SK-N-SH (cell line): ENCODE measurements at regions not wholly inside any gene's neighbourhood (a gene's known extent, or its start where the extent isn't known, plus 50 kb on each side); places are given as distances from the start of the nearest gene placed in this dataset.

Experiments
- CTCF ChIA-PET: fragments of 300-600, 350-600 bp; formaldehyde crosslinking; extraction: SDS; loops from one replicate; lab custom pipeline; 2021; lab: Yijun Ruan, JAX
- POLR2A ChIA-PET: fragments of 350-600 bp; sonication (Branson Sonifier 250); formaldehyde crosslinking; extraction: SDS; loops from one replicate; lab custom pipeline; 2020; ENCODE audit warnings: antibody characterized with exemption, inconsistent platforms; lab: Yijun Ruan, JAX
- DNase-seq: peaks from one replicate; pipeline ENCODE4 v3.0.0; 2012
- H2AFZ ChIP-seq: fragments of 200-600 bp; sonication (generic); 2 replicates; pipeline ENCODE4 v1.8.1; 2016; ENCODE audit warnings: antibody characterized with exemption, mild to moderate bottlenecking, low read depth
- H3F3A ChIP-seq: fragments of 200-600 bp; sonication (generic); replicated peaks from 2 replicates; pipeline ENCODE3; 2016; ENCODE audit warnings: antibody characterized with exemption, mild to moderate bottlenecking; ENCODE audit not compliant: insufficient read depth
- H3K27ac ChIP-seq, 2 experiments: fragments of 200-500 bp in 1 of 2; fragments of 200-600 bp in 1 of 2; sonication (Bioruptor generic) in 1 of 2; sonication (generic), shearing (Covaris generic) in 1 of 2; 2 replicates each; pipeline versions ENCODE4 v1.5.1 to v1.6.1; 2014 to 2016; ENCODE audit warnings: low read depth in 2 of 2, inconsistent platforms in 1 of 2, low read length in 1 of 2, mild to moderate bottlenecking in 1 of 2, mixed read lengths in 1 of 2
- H3K27me3 ChIP-seq: fragments of 200-600 bp; sonication (generic), shearing (Covaris generic); 2 replicates; pipeline ENCODE4 v1.6.1; 2016; ENCODE audit warnings: mixed run types; ENCODE audit not compliant: insufficient read depth
- H3K36me3 ChIP-seq, 2 experiments: fragments of 200-500 bp in 1 of 2; fragments of 200-600 bp in 1 of 2; sonication (Bioruptor generic) in 1 of 2; sonication (generic) in 1 of 2; replicated peaks in 1 of 2; 2 replicates each; pipeline versions ENCODE3 to v1.5.1; 2014 to 2016; ENCODE audit warnings: low read length in 1 of 2, mild to moderate bottlenecking in 1 of 2; ENCODE audit not compliant: insufficient read depth in 2 of 2, control insufficient read depth in 1 of 2
- H3K4me1 ChIP-seq, 2 experiments: fragments of 200-500 bp in 1 of 2; fragments of 200-600 bp in 1 of 2; sonication (Bioruptor generic) in 1 of 2; sonication (generic), shearing (Covaris generic) in 1 of 2; 2 replicates each; pipeline versions ENCODE4 v1.5.1 to v1.6.1; 2014 to 2016; ENCODE audit warnings: low read depth in 1 of 2, low read length in 1 of 2, mixed run types in 1 of 2; ENCODE audit not compliant: insufficient read depth in 2 of 2, control insufficient read depth in 1 of 2
- H3K4me2 ChIP-seq: fragments of 200-600 bp; sonication (generic), shearing (Covaris generic); 2 replicates; pipeline ENCODE4 v1.6.1; 2017; ENCODE audit warnings: mixed run types
- H3K4me3 ChIP-seq, 2 experiments: fragments of 200-500 bp in 1 of 2; fragments of 200-600 bp in 1 of 2; sonication (Bioruptor generic) in 1 of 2; sonication (generic), shearing (Covaris generic) in 1 of 2; 2 replicates each; pipeline versions ENCODE4 v1.5.1 to v1.8.1; 2014 to 2016; ENCODE audit warnings: low read depth in 2 of 2, inconsistent platforms in 1 of 2, low read length in 1 of 2, mild to moderate bottlenecking in 1 of 2, mixed read lengths in 1 of 2, moderate library complexity in 1 of 2
- H3K79me2 ChIP-seq: fragments of 200-600 bp; sonication (generic); 2 replicates; pipeline ENCODE4 v1.8.1; 2017; ENCODE audit warnings: mild to moderate bottlenecking; ENCODE audit not compliant: insufficient read depth
- H3K9ac ChIP-seq: fragments of 200-600 bp; sonication (generic); 2 replicates; pipeline ENCODE4 v1.6.1; 2017; ENCODE audit warnings: mixed run types
- H3K9me2 ChIP-seq: fragments of 200-600 bp; sonication (generic); 2 replicates; pipeline ENCODE4 v1.6.1; 2017; ENCODE audit warnings: mixed run types
- H3K9me3 ChIP-seq: fragments of 200-600 bp; sonication (generic); 2 replicates; pipeline ENCODE4 v1.6.1; 2017; ENCODE audit warnings: mixed run types, mild to moderate bottlenecking, moderate library complexity
- H4K20me1 ChIP-seq: fragments of 200-600 bp; sonication (generic); 2 replicates; pipeline ENCODE4 v1.6.1; 2017; ENCODE audit warnings: mild to moderate bottlenecking, mixed run types; ENCODE audit not compliant: insufficient read depth
- CHD2 ChIP-seq: fragments of 150-350 bp; IDR thresholded peaks from 2 replicates; pipeline ENCODE4 v1.6.1; 2018; ENCODE audit warnings: low read length; ENCODE audit not compliant: partially characterized antibody
- EP300 ChIP-seq, 2 experiments: IDR thresholded peaks; 2 replicates each; pipeline versions ENCODE4 v1.4.0 to v1.6.1; 2012; ENCODE audit warnings: borderline replicate concordance in 1 of 2, low read depth in 1 of 2, low read length in 1 of 2
- FOXJ3 ChIP-seq: sonication (generic); formaldehyde crosslinking; IDR thresholded peaks from 2 replicates; pipeline ENCODE4 v1.5.1; 2020; ENCODE audit warnings: mild to moderate bottlenecking, missing genetic modification reagents
- GABPA ChIP-seq: IDR thresholded peaks from 2 replicates; pipeline ENCODE4 v1.4.0; 2012; ENCODE audit warnings: low read depth, mild to moderate bottlenecking
- MEF2A ChIP-seq: IDR thresholded peaks from 2 replicates; pipeline ENCODE4 v1.4.0; 2012; ENCODE audit warnings: low read depth, borderline replicate concordance
- MXI1 ChIP-seq: IDR thresholded peaks from 2 replicates; pipeline ENCODE4 v1.6.1; 2012; ENCODE audit warnings: mild to moderate bottlenecking, low read depth, low read length, improper control_type of control experiment
- NFIC ChIP-seq: IDR thresholded peaks from 2 replicates; pipeline ENCODE4 v1.4.0; 2012; ENCODE audit warnings: borderline replicate concordance
- POLR2AphosphoS5 ChIP-seq: IDR thresholded peaks from 2 replicates; pipeline ENCODE4 v1.6.1; 2012; ENCODE audit warnings: low read depth, low read length
- RXRA ChIP-seq: IDR thresholded peaks from 2 replicates; pipeline ENCODE4 v1.4.0; 2012; ENCODE audit warnings: low read depth, mild to moderate bottlenecking, borderline replicate concordance
- SIN3A ChIP-seq: IDR thresholded peaks from 2 replicates; pipeline ENCODE4 v1.6.1; 2012; ENCODE audit warnings: low read depth, mild to moderate bottlenecking, low read length, moderate library complexity, borderline replicate concordance
- SMC3 ChIP-seq: IDR thresholded peaks from 2 replicates; pipeline ENCODE4 v1.6.1; 2012; ENCODE audit warnings: low read depth, low read length, improper control_type of control experiment
- TAF1 ChIP-seq: IDR thresholded peaks from 2 replicates; pipeline ENCODE4 v1.6.1; 2012; ENCODE audit warnings: low read depth, mild to moderate bottlenecking, low read length, moderate library complexity, borderline replicate concordance
- TCF12 ChIP-seq: IDR thresholded peaks from 2 replicates; pipeline ENCODE4 v1.4.0; 2012
- YY1 ChIP-seq: IDR thresholded peaks from 2 replicates; pipeline ENCODE4 v1.4.0; 2012; ENCODE audit warnings: low read depth, mild to moderate bottlenecking
- TF ChIP-seq, protein P1 (sequence below): fragments of 150-350 bp; IDR thresholded peaks from 2 replicates; pipeline ENCODE4 v1.6.1; 2016; ENCODE audit warnings: mild to moderate bottlenecking, low read depth, low read length
- TF ChIP-seq, protein P2 (sequence below): IDR thresholded peaks from 2 replicates; pipeline ENCODE4 v1.4.0; 2012; ENCODE audit warnings: low read depth, borderline replicate concordance
- TF ChIP-seq, protein P3 (sequence below): fragments of 200-600 bp; sonication (generic); IDR thresholded peaks from 2 replicates; pipeline ENCODE4 v1.6.1; 2017; ENCODE audit warnings: antibody characterized with exemption, mild to moderate bottlenecking, moderate library complexity
- TF ChIP-seq, protein P4 (sequence below): IDR thresholded peaks from 2 replicates; pipeline ENCODE4 v1.6.1; 2012; ENCODE audit warnings: mild to moderate bottlenecking, low read depth, low read length, moderate library complexity

DNA sequence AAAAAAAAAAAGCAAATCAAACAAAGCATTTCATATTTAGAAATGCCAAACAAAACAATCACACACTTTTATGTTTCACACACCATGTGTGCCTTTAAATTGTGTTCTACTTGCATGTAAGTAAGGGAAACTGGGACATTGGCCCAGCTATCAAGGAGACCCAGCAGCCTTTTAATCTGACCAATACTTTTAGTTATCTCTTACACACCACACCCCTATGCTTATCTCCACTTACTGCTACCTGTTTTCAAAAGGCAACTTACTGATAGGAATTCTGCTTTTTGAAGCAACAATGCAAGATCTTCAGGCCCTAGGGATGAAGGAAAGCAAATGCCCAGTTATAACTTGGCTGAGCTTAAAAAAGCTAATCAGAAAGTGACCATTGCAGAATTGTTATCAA, 1244.8 kb upstream of the SORCS1 start:
- CTCF ChIA-PET, result no interaction called here
- TF ChIP-seq TCF12 (no peak), MEF2A (no peak), MXI1 (no peak), GABPA (no peak), FOXJ3 (CRISPR knock-in tag) (no peak), SMC3 (no peak), RXRA (no peak), CHD2 (no peak), EP300 (IDR thresholded peaks at IDR 0.05; ENCODE audit: borderline replicate concordance in 1 of 2, low read depth in 1 of 2, low read length in 1 of 2) (no peak), YY1 (no peak), TAF1 (no peak), NFIC (no peak), SIN3A (no peak), POLR2AphosphoS5 (no peak)
- TF ChIP-seq, protein P1, sequence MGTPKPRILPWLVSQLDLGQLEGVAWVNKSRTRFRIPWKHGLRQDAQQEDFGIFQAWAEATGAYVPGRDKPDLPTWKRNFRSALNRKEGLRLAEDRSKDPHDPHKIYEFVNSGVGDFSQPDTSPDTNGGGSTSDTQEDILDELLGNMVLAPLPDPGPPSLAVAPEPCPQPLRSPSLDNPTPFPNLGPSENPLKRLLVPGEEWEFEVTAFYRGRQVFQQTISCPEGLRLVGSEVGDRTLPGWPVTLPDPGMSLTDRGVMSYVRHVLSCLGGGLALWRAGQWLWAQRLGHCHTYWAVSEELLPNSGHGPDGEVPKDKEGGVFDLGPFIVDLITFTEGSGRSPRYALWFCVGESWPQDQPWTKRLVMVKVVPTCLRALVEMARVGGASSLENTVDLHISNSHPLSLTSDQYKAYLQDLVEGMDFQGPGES, result no peak
- TF ChIP-seq, protein P2, sequence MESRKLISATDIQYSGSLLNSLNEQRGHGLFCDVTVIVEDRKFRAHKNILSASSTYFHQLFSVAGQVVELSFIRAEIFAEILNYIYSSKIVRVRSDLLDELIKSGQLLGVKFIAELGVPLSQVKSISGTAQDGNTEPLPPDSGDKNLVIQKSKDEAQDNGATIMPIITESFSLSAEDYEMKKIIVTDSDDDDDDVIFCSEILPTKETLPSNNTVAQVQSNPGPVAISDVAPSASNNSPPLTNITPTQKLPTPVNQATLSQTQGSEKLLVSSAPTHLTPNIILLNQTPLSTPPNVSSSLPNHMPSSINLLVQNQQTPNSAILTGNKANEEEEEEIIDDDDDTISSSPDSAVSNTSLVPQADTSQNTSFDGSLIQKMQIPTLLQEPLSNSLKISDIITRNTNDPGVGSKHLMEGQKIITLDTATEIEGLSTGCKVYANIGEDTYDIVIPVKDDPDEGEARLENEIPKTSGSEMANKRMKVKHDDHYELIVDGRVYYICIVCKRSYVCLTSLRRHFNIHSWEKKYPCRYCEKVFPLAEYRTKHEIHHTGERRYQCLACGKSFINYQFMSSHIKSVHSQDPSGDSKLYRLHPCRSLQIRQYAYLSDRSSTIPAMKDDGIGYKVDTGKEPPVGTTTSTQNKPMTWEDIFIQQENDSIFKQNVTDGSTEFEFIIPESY, result no peak
- TF ChIP-seq, protein P3, sequence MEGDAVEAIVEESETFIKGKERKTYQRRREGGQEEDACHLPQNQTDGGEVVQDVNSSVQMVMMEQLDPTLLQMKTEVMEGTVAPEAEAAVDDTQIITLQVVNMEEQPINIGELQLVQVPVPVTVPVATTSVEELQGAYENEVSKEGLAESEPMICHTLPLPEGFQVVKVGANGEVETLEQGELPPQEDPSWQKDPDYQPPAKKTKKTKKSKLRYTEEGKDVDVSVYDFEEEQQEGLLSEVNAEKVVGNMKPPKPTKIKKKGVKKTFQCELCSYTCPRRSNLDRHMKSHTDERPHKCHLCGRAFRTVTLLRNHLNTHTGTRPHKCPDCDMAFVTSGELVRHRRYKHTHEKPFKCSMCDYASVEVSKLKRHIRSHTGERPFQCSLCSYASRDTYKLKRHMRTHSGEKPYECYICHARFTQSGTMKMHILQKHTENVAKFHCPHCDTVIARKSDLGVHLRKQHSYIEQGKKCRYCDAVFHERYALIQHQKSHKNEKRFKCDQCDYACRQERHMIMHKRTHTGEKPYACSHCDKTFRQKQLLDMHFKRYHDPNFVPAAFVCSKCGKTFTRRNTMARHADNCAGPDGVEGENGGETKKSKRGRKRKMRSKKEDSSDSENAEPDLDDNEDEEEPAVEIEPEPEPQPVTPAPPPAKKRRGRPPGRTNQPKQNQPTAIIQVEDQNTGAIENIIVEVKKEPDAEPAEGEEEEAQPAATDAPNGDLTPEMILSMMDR, result no peak
- TF ChIP-seq, protein P4, sequence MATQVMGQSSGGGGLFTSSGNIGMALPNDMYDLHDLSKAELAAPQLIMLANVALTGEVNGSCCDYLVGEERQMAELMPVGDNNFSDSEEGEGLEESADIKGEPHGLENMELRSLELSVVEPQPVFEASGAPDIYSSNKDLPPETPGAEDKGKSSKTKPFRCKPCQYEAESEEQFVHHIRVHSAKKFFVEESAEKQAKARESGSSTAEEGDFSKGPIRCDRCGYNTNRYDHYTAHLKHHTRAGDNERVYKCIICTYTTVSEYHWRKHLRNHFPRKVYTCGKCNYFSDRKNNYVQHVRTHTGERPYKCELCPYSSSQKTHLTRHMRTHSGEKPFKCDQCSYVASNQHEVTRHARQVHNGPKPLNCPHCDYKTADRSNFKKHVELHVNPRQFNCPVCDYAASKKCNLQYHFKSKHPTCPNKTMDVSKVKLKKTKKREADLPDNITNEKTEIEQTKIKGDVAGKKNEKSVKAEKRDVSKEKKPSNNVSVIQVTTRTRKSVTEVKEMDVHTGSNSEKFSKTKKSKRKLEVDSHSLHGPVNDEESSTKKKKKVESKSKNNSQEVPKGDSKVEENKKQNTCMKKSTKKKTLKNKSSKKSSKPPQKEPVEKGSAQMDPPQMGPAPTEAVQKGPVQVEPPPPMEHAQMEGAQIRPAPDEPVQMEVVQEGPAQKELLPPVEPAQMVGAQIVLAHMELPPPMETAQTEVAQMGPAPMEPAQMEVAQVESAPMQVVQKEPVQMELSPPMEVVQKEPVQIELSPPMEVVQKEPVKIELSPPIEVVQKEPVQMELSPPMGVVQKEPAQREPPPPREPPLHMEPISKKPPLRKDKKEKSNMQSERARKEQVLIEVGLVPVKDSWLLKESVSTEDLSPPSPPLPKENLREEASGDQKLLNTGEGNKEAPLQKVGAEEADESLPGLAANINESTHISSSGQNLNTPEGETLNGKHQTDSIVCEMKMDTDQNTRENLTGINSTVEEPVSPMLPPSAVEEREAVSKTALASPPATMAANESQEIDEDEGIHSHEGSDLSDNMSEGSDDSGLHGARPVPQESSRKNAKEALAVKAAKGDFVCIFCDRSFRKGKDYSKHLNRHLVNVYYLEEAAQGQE, result no peak

More for the DNA sequence above, 1244.8 kb upstream of the SORCS1 start:
- Histone ChIP-seq H3K9me3 (no peaks in the 10 kb centered on the region), H3F3A (no peaks in the 10 kb centered on the region), H3K9ac (no peak overlapping the region), H3K4me2 (no peak overlapping the region), H3K27ac (no peak overlapping the region), H2AFZ (no peak overlapping the region), H3K4me1 (no peaks in the 10 kb centered on the region), H3K36me3 (no peaks in the 10 kb centered on the region), H4K20me1 (no peaks in the 10 kb centered on the region), H3K79me2 (no peaks in the 10 kb centered on the region), H3K9me2 (no peaks in the 10 kb centered on the region), H3K27me3 (no peaks in the 10 kb centered on the region), H3K4me3 (no peak overlapping the region)
- DNase-seq, result no peak
- POLR2A ChIA-PET, result no interaction called here
